ENCODE measurements at regions not wholly inside any gene's neighbourhood (a gene's known extent, or its start where the extent isn't known, plus 50 kb on each side); places are given as distances from the start of the nearest gene placed in this dataset.

GRCh38 chr4:116438417-116438816 is 647.0 kb downstream of the TRAM1L1 start:
- TF ChIP-seq CTCF (conservative IDR thresholded peaks at IDR 0.05) (no peak), ZFX (IDR thresholded peaks at IDR 0.05) (no peak)

All from C4-2B (cell line).